HG02885 (cell line): ENCODE measurements at regions not wholly inside any gene's neighbourhood (a gene's known extent, or its start where the extent isn't known, plus 50 kb on each side); places are given as distances from the start of the nearest gene placed in this dataset.
"Not testable (repeated sequence)": the region's sequence is repeated elsewhere in the genome, so short reads cannot be mapped to it uniquely, and the experiment has no call there.

ENCODE experiments used
- ATAC-seq: cut with Tn5 transposase; IDR thresholded peaks from one replicate; pipeline ENCODE4 v1.9.1; 2021; ENCODE audit warnings: mild to moderate bottlenecking; ENCODE audit not compliant: unreplicated experiment, poor library complexity

- ATAC-seq, result no peak
Observed at GRCh38 chr6:44020148-44020547, 107.1 kb downstream of the MRPL14 start.

- ATAC-seq, result not testable (repeated sequence)
Observed at GRCh38 chr6:44017307-44017706, 109.9 kb downstream of the MRPL14 start.

- ATAC-seq, result no peak
Observed at GRCh38 chr6:44016131-44016870, 111.0 kb downstream of the MRPL14 start.

- ATAC-seq, result no peak
Observed at GRCh38 chr6:44012078-44012493, 115.2 kb downstream of the MRPL14 start.

- no peak for ATAC-seq
Observed at GRCh38 chr6:44011350-44011920, 115.8 kb downstream of the MRPL14 start.

GRCh38 chr6:44010411-44011349 lies 116.6 kb downstream of the MRPL14 start:
- no peak for ATAC-seq

- no peak for ATAC-seq
Observed at GRCh38 chr6:44009425-44010321, 117.6 kb downstream of the MRPL14 start.

GRCh38 chr6:44008821-44009370 lies 118.4 kb downstream of the MRPL14 start:
- ATAC-seq, result no peak

GRCh38 chr6:44007818-44008621 lies 119.2 kb downstream of the MRPL14 start:
- no peak for ATAC-seq

- no peak for ATAC-seq
Observed at GRCh38 chr6:44006872-44007303, 120.4 kb downstream of the MRPL14 start.

- no peak for ATAC-seq
Observed at GRCh38 chr6:44006123-44006871, 121.0 kb downstream of the MRPL14 start.

- ATAC-seq, result no peak
Observed at GRCh38 chr6:44005507-44005903, 121.7 kb downstream of the MRPL14 start.

GRCh38 chr6:44004625-44005506 lies 122.4 kb downstream of the MRPL14 start:
- no peak for ATAC-seq

- ATAC-seq, result no peak
Observed at GRCh38 chr6:44004136-44004535, 123.1 kb downstream of the MRPL14 start.

GRCh38 chr6:44003345-44004061 lies 123.7 kb downstream of the MRPL14 start:
- ATAC-seq, result peak; percentile 24

- ATAC-seq, result peak; percentile 40
Observed at GRCh38 chr6:44002593-44003344, 124.5 kb downstream of the MRPL14 start.
